ENCODE measurements at regions not wholly inside any gene's neighbourhood (a gene's known extent, or its start where the extent isn't known, plus 50 kb on each side); places are given as distances from the start of the nearest gene placed in this dataset.

DNA sequence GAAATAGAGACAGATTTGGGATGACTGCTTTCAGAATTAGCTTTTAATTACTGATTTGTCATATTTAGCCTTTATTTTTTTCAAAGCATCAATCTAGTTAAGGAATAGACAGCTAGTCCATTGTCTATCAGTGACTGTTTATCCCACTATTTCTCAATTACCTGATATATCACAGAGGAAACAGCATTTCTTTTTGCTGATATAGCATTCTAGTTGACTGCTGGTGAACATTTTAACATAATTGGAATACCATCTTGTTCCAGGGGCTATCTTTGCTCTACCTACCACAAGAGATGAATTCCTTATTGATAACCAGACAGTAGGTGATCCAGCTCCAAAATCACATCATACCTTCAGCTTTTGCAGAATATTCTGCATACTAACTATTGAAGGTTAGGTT lies 982.7 kb downstream of the SQOR start:
- no peaks in the 10 kb centered on the region for H3K79me2 ChIP-seq (ENCODE audit: low read length)
- no peaks in the 10 kb centered on the region for H3K27me3 ChIP-seq (replicated peaks; ENCODE audit: insufficient read depth, low read length)
- no peaks in the 10 kb centered on the region for H4K20me1 ChIP-seq (ENCODE audit: insufficient read depth, low read length)
- no peak overlapping the region for H3K4me3 ChIP-seq (ENCODE audit: low read length)
- H3K9me2 ChIP-seq (replicated peaks; ENCODE audit: insufficient read depth, low read length): no peaks in the 10 kb centered on the region
- no peak for DNase-seq
- H3K9ac ChIP-seq (ENCODE audit: low read length): no peak overlapping the region
- H3K36me3 ChIP-seq (replicated peaks; ENCODE audit: insufficient read depth, low read length): no peaks in the 10 kb centered on the region
- H3K9me3 ChIP-seq (replicated peaks; ENCODE audit: insufficient read depth, low read length): no peaks in the 10 kb centered on the region
- H3K4me1 ChIP-seq (ENCODE audit: low read length): no peaks in the 10 kb centered on the region
- no peak overlapping the region for H3K27ac ChIP-seq (ENCODE audit: low read length)
- H3K4me2 ChIP-seq (ENCODE audit: low read depth, low read length): no peak overlapping the region
- TF ChIP-seq EZH2phosphoT487 (IDR thresholded peaks at IDR 0.05; ENCODE audit: low read length) (no peak), EZH2 (optimal IDR thresholded peaks at IDR 0.05; ENCODE audit: low read depth, low read length) (no peak)
- TF ChIP-seq, protein P1, sequence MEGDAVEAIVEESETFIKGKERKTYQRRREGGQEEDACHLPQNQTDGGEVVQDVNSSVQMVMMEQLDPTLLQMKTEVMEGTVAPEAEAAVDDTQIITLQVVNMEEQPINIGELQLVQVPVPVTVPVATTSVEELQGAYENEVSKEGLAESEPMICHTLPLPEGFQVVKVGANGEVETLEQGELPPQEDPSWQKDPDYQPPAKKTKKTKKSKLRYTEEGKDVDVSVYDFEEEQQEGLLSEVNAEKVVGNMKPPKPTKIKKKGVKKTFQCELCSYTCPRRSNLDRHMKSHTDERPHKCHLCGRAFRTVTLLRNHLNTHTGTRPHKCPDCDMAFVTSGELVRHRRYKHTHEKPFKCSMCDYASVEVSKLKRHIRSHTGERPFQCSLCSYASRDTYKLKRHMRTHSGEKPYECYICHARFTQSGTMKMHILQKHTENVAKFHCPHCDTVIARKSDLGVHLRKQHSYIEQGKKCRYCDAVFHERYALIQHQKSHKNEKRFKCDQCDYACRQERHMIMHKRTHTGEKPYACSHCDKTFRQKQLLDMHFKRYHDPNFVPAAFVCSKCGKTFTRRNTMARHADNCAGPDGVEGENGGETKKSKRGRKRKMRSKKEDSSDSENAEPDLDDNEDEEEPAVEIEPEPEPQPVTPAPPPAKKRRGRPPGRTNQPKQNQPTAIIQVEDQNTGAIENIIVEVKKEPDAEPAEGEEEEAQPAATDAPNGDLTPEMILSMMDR (IDR thresholded peaks at IDR 0.05; ENCODE audit: low read length): no peak
- H2AFZ ChIP-seq (ENCODE audit: low read length): no peak overlapping the region
- H3F3A ChIP-seq (ENCODE audit: insufficient read depth, low read length): no peaks in the 10 kb centered on the region

DNA sequence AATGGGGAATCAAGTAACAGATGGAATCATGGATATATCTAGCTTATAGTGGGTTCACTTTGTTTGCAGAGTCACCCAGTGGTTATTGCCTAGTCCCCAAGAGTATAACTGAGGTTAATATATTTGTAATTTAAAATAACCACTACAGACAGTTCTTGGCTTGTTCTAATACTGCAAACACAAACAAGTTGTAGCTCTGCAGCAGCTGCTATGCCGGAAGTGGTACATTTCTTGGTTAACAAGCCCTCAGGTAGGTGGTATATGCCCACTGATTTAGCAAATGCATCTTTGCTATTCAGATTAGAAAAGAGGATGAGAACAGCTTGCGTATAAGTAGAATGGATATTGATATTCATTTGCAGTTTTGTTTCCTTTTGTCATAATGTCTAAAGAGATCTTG lies 984.2 kb downstream of the SQOR start:
- no peak overlapping the region for H3K9ac ChIP-seq (ENCODE audit: low read length)
- H3K27ac ChIP-seq (ENCODE audit: low read length): no peak overlapping the region
- TF ChIP-seq, protein P1 (IDR thresholded peaks at IDR 0.05; ENCODE audit: low read length): no peak
- TF ChIP-seq EZH2phosphoT487 (IDR thresholded peaks at IDR 0.05; ENCODE audit: low read length): no peak
- TF ChIP-seq EZH2 (optimal IDR thresholded peaks at IDR 0.05; ENCODE audit: low read depth, low read length): no peak
- no peaks in the 10 kb centered on the region for H3K27me3 ChIP-seq (replicated peaks; ENCODE audit: insufficient read depth, low read length)
- no peak overlapping the region for H3K4me2 ChIP-seq (ENCODE audit: low read depth, low read length)
- no peaks in the 10 kb centered on the region for H3K79me2 ChIP-seq (ENCODE audit: low read length)
- no peaks in the 10 kb centered on the region for H3F3A ChIP-seq (ENCODE audit: insufficient read depth, low read length)
- DNase-seq: no peak
- H3K4me1 ChIP-seq (ENCODE audit: low read length): no peaks in the 10 kb centered on the region
- no peaks in the 10 kb centered on the region for H3K36me3 ChIP-seq (replicated peaks; ENCODE audit: insufficient read depth, low read length)
- no peaks in the 10 kb centered on the region for H3K9me2 ChIP-seq (replicated peaks; ENCODE audit: insufficient read depth, low read length)
- no peaks in the 10 kb centered on the region for H4K20me1 ChIP-seq (ENCODE audit: insufficient read depth, low read length)
- no peak overlapping the region for H3K4me3 ChIP-seq (ENCODE audit: low read length)
- H2AFZ ChIP-seq (ENCODE audit: low read length): no peak overlapping the region
- H3K9me3 ChIP-seq (replicated peaks; ENCODE audit: insufficient read depth, low read length): no peaks in the 10 kb centered on the region

DNA sequence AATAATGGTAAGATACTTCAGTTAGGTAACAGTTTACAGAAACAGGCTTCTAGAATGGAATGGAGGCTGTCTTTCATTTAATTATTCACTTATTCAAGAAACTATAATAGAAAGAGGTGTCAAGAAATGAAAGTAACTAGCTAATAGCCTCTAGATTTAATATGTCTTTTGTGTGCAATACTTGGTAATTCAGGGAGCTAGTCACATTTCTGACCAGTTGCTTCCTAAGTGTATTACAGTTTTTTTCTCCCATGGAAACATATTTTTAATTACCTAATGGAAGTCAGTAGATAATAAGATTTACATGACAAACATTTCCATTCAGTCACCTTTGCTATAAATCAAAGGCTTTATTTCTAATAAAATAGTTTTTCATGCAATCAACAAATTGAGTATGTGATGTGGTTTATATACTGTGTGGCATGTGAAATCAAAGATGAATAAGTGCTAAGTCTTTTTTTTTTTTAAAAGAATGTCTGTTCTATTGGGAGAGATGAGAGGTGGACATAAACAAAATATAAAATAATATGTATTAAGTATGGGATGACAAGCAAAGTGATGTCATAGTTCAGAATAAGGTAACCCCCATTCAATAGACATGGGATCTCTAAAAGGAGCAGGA lies 985.7 kb downstream of the SQOR start:
- Histone ChIP-seq H3K4me1 (ENCODE audit: low read length) (no peaks in the 10 kb centered on the region), H3K79me2 (ENCODE audit: low read length) (no peaks in the 10 kb centered on the region), H3F3A (ENCODE audit: insufficient read depth, low read length) (no peaks in the 10 kb centered on the region), H3K9me3 (replicated peaks; ENCODE audit: insufficient read depth, low read length) (no peaks in the 10 kb centered on the region), H2AFZ (ENCODE audit: low read length) (no peak overlapping the region), H3K27ac (ENCODE audit: low read length) (no peak overlapping the region), H3K9me2 (replicated peaks; ENCODE audit: insufficient read depth, low read length) (no peaks in the 10 kb centered on the region), H3K4me2 (ENCODE audit: low read depth, low read length) (no peak overlapping the region), H3K27me3 (replicated peaks; ENCODE audit: insufficient read depth, low read length) (no peaks in the 10 kb centered on the region), H3K9ac (ENCODE audit: low read length) (no peak overlapping the region), H4K20me1 (ENCODE audit: insufficient read depth, low read length) (no peaks in the 10 kb centered on the region), H3K36me3 (replicated peaks; ENCODE audit: insufficient read depth, low read length) (no peaks in the 10 kb centered on the region), H3K4me3 (ENCODE audit: low read length) (no peak overlapping the region)
- DNase-seq: no peak
- no peak for TF ChIP-seq EZH2 (optimal IDR thresholded peaks at IDR 0.05; ENCODE audit: low read depth, low read length)
- TF ChIP-seq, protein P1 (IDR thresholded peaks at IDR 0.05; ENCODE audit: low read length): no peak
- no peak for TF ChIP-seq EZH2phosphoT487 (IDR thresholded peaks at IDR 0.05; ENCODE audit: low read length)

All from MM.1S (cell line).